ENCODE measurements at regions not wholly inside any gene's neighbourhood (a gene's known extent, or its start where the extent isn't known, plus 50 kb on each side); places are given as distances from the start of the nearest gene placed in this dataset.

DNA sequence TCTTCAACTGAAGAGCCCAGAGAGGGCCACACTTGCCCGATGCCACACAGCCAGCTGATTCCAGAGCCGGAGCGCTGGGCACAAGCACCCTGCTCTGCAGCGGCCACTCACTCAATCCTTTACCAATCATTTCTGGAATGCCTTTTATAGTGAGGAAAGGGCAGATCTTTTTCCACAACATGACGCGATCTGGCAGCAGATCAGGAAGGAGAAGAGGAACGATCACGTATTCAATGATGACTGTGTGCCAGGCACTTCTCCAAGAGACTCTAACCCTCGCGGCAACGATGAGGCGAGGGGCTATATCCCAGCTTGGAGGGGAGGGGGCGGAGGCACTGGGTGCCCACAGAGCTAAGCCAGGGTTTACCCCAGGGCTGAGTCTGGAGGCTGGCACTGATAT, 56.3 kb upstream of the TCF20 start:
- TF ChIP-seq POLR2AphosphoS5 (IDR thresholded peaks at IDR 0.05): no peak
- TF ChIP-seq, protein P1, sequence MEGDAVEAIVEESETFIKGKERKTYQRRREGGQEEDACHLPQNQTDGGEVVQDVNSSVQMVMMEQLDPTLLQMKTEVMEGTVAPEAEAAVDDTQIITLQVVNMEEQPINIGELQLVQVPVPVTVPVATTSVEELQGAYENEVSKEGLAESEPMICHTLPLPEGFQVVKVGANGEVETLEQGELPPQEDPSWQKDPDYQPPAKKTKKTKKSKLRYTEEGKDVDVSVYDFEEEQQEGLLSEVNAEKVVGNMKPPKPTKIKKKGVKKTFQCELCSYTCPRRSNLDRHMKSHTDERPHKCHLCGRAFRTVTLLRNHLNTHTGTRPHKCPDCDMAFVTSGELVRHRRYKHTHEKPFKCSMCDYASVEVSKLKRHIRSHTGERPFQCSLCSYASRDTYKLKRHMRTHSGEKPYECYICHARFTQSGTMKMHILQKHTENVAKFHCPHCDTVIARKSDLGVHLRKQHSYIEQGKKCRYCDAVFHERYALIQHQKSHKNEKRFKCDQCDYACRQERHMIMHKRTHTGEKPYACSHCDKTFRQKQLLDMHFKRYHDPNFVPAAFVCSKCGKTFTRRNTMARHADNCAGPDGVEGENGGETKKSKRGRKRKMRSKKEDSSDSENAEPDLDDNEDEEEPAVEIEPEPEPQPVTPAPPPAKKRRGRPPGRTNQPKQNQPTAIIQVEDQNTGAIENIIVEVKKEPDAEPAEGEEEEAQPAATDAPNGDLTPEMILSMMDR (IDR thresholded peaks at IDR 0.05): no peak
- no peak for TF ChIP-seq POLR2A (IDR thresholded peaks at IDR 0.05)
